ENCODE measurements at regions not wholly inside any gene's neighbourhood (a gene's known extent, or its start where the extent isn't known, plus 50 kb on each side); places are given as distances from the start of the nearest gene placed in this dataset.

- TF ChIP-seq ZNF394 (tag by site-specific recombination; IDR thresholded peaks at IDR 0.05; ENCODE audit: borderline replicate concordance) (no peak), ZNF558 (tag by site-specific recombination; IDR thresholded peaks at IDR 0.05) (no peak), ZNF571 (tag by site-specific recombination; IDR thresholded peaks at IDR 0.05) (no peak), ZNF544 (tag by site-specific recombination; IDR thresholded peaks at IDR 0.05) (no peak), PRDM4 (tag by site-specific recombination; IDR thresholded peaks at IDR 0.05) (no peak), ZNF596 (tag by site-specific recombination; IDR thresholded peaks at IDR 0.05) (no peak), ZNF404 (tag by site-specific recombination; IDR thresholded peaks at IDR 0.05) (no peak)
Measured at GRCh38 chr7:153496257-153496656, 555.9 kb upstream of the DPP6 start (continued).

- ChIA-PET CTCF (no interaction called here), POLR2A (no interaction called here)
- Histone ChIP-seq H3K9me3 (ENCODE audit: control insufficient read depth, insufficient read depth, low read depth, low read length) (no peaks in the 10 kb centered on the region), H3K4me3 (ENCODE audit: low read depth, low read length) (no peak overlapping the region), H3K4me1 (ENCODE audit: control insufficient read depth, insufficient read depth, low read length) (no peaks in the 10 kb centered on the region), H3K36me3 (ENCODE audit: control insufficient read depth in 2 of 2, insufficient read depth in 1 of 2, low read length in 2 of 2) (no peaks in the 10 kb centered on the region), H3K27ac (ENCODE audit: extremely low read depth, low read depth, low read length) (no peak overlapping the region)
- no peak for TF ChIP-seq ZNF558 (tag by site-specific recombination; IDR thresholded peaks at IDR 0.05)
- TF ChIP-seq ZNF76 (tag by site-specific recombination; IDR thresholded peaks at IDR 0.05; ENCODE audit: borderline replicate concordance, low read depth), result no peak
- no peak for TF ChIP-seq CTCF (tag by site-specific recombination; IDR thresholded peaks at IDR 0.05)
- TF ChIP-seq ZIC2 (tag by site-specific recombination; IDR thresholded peaks at IDR 0.05), result no peak
- no peak for TF ChIP-seq ZEB2 (tag by site-specific recombination; IDR thresholded peaks at IDR 0.05)
- TF ChIP-seq ZNF155 (tag by site-specific recombination; IDR thresholded peaks at IDR 0.05), result no peak
- no peak for TF ChIP-seq PRDM4 (tag by site-specific recombination; IDR thresholded peaks at IDR 0.05)
- TF ChIP-seq ZNF18 (tag by site-specific recombination; IDR thresholded peaks at IDR 0.05), result no peak
- TF ChIP-seq ZBTB49 (tag by site-specific recombination; IDR thresholded peaks at IDR 0.05; ENCODE audit: low read depth), result no peak
- no peak for TF ChIP-seq ZNF677 (tag by site-specific recombination; IDR thresholded peaks at IDR 0.05)
- TF ChIP-seq SCRT2 (tag by site-specific recombination; IDR thresholded peaks at IDR 0.05), result no peak
- TF ChIP-seq ZNF560 (tag by site-specific recombination; IDR thresholded peaks at IDR 0.05; ENCODE audit: borderline replicate concordance), result no peak
- no peak for TF ChIP-seq SP7 (tag by site-specific recombination; IDR thresholded peaks at IDR 0.05)
- no peak for TF ChIP-seq ZNF585B (tag by site-specific recombination; IDR thresholded peaks at IDR 0.05)
- TF ChIP-seq PRDM2 (tag by site-specific recombination; IDR thresholded peaks at IDR 0.05; ENCODE audit: borderline replicate concordance), result no peak
Measured at GRCh38 chr7:153503093-153503492, 549.1 kb upstream of the DPP6 start.
